Liver (tissue), 8 donors: ENCODE measurements at regions not wholly inside any gene's neighbourhood (a gene's known extent, or its start where the extent isn't known, plus 50 kb on each side); places are given as distances from the start of the nearest gene placed in this dataset.

Experiments used
- DNase-seq: peaks from one replicate; pipeline ENCODE4 v3.0.0-alpha.2; 2017; ENCODE audit warnings: low spot score
- H3K27ac ChIP-seq, 2 donors: one replicate each; pipeline ENCODE4 v1.7.0; 2013; ENCODE audit warnings: inconsistent platforms in 2 of 2, low read length in 2 of 2, control low read depth in 1 of 2, low read depth in 1 of 2, mild to moderate bottlenecking in 1 of 2
- H3K27me3 ChIP-seq, 4 donors: one replicate each; pipeline versions ENCODE4 v1.6.1 to v1.7.0; 2013; ENCODE audit warnings: low read length in 3 of 4, inconsistent platforms in 1 of 4, mild to moderate bottlenecking in 1 of 4, moderate library complexity in 1 of 4; ENCODE audit not compliant: control insufficient read depth in 4 of 4, insufficient read depth in 4 of 4
- H3K36me3 ChIP-seq, 4 donors: one replicate each; pipeline versions ENCODE4 v1.6.1 to v1.7.0; 2013; ENCODE audit warnings: low read length in 3 of 4, mild to moderate bottlenecking in 3 of 4, low read depth in 1 of 4, moderate library complexity in 1 of 4; ENCODE audit not compliant: control insufficient read depth in 4 of 4, insufficient read depth in 3 of 4
- H3K4me1 ChIP-seq, 4 donors: one replicate each; pipeline versions ENCODE4 v1.6.1 to v1.7.0; 2013; ENCODE audit warnings: low read length in 3 of 4, mild to moderate bottlenecking in 3 of 4, moderate library complexity in 1 of 4; ENCODE audit not compliant: control insufficient read depth in 4 of 4, insufficient read depth in 4 of 4
- H3K4me3 ChIP-seq, 3 donors: one replicate each; pipeline versions ENCODE4 v1.6.1 to v1.7.0; 2013; ENCODE audit warnings: low read length in 3 of 3, control low read depth in 1 of 3, low read depth in 1 of 3, mild to moderate bottlenecking in 1 of 3
- H3K9ac ChIP-seq, 2 donors: one replicate each; pipeline ENCODE4 v1.7.0; 2013; ENCODE audit warnings: low read length in 2 of 2, mild to moderate bottlenecking in 2 of 2, moderate library complexity in 2 of 2, control low read depth in 1 of 2, low read depth in 1 of 2
- H3K9me3 ChIP-seq, 4 donors: one replicate each; pipeline versions ENCODE4 v1.6.1 to v1.7.0; 2013; ENCODE audit warnings: low read length in 3 of 4; ENCODE audit not compliant: control insufficient read depth in 4 of 4
- ATF3 ChIP-seq: IDR thresholded peaks from 2 replicates; pipeline ENCODE4 v1.6.1; 2016; ENCODE audit warnings: antibody characterized with exemption
- CTCF ChIP-seq: fragments of 150-350 bp; IDR thresholded peaks from 2 replicates; pipeline ENCODE4 v1.5.1; 2017; ENCODE audit warnings: improper control_type of control experiment, low read depth, low read length; ENCODE audit not compliant: missing input control
- EGR1 ChIP-seq, 2 donors: IDR thresholded peaks; 2 replicates each; pipeline ENCODE4 v1.6.1; 2016 to 2018; ENCODE audit warnings: antibody characterized with exemption in 2 of 2, low read depth in 2 of 2
- FOXA1 ChIP-seq: IDR thresholded peaks from 2 replicates; pipeline ENCODE4 v1.6.1; 2016; ENCODE audit warnings: antibody characterized with exemption
- FOXA2 ChIP-seq: IDR thresholded peaks from 2 replicates; pipeline ENCODE4 v1.6.1; 2016; ENCODE audit warnings: antibody characterized with exemption
- GABPA ChIP-seq, 2 donors: IDR thresholded peaks in 1 of 2; conservative IDR thresholded peaks in 1 of 2; 2 replicates each; pipeline ENCODE4 v1.6.1; 2016; ENCODE audit warnings: antibody characterized with exemption in 2 of 2, mild to moderate bottlenecking in 1 of 2, moderate library complexity in 1 of 2
- HNF4A ChIP-seq, 2 donors: conservative IDR thresholded peaks; 2 replicates each; pipeline ENCODE4 v1.6.1; 2016; ENCODE audit warnings: antibody characterized with exemption in 2 of 2, mild to moderate bottlenecking in 2 of 2
- HNF4G ChIP-seq: IDR thresholded peaks from 2 replicates; pipeline ENCODE4 v1.6.1; 2016; ENCODE audit warnings: antibody characterized with exemption
- JUND ChIP-seq, 2 donors: IDR thresholded peaks; 2 replicates each; pipeline ENCODE4 v1.6.1; 2016; ENCODE audit warnings: antibody characterized with exemption in 2 of 2
- MAX ChIP-seq: IDR thresholded peaks from 2 replicates; pipeline ENCODE4 v1.6.1; 2016; ENCODE audit warnings: antibody characterized with exemption
- NR2F2 ChIP-seq: IDR thresholded peaks from 2 replicates; pipeline ENCODE4 v1.6.1; 2016; ENCODE audit warnings: antibody characterized with exemption
- RAD21 ChIP-seq, 2 donors: IDR thresholded peaks; 2 replicates each; pipeline ENCODE4 v1.6.1; 2016; ENCODE audit warnings: antibody characterized with exemption in 2 of 2, mild to moderate bottlenecking in 2 of 2
- RXRA ChIP-seq, 2 donors: IDR thresholded peaks; 2 replicates each; pipeline ENCODE4 v1.6.1; 2017 to 2018; ENCODE audit warnings: antibody characterized with exemption in 2 of 2, mild to moderate bottlenecking in 1 of 2
- SP1 ChIP-seq: IDR thresholded peaks from 2 replicates; pipeline ENCODE4 v1.6.1; 2018; ENCODE audit warnings: antibody characterized with exemption, mild to moderate bottlenecking
- TAF1 ChIP-seq: conservative IDR thresholded peaks from 2 replicates; pipeline ENCODE4 v1.6.1; 2016; ENCODE audit warnings: antibody characterized with exemption, mild to moderate bottlenecking
- YY1 ChIP-seq: IDR thresholded peaks from 2 replicates; pipeline ENCODE4 v1.6.1; 2016; ENCODE audit warnings: antibody characterized with exemption, mild to moderate bottlenecking
- WGBS: extraction: QIAGEN DNeasy Blood & Tissue Kit; methylation state at CpG from one replicate; pipeline ENCODE4 v1.1.7; 2013; 5-methylcytosine and 5-hydroxymethylcytosine counted together
- TF ChIP-seq, protein P1 (sequence below): IDR thresholded peaks from 2 replicates; pipeline ENCODE4 v1.6.1; 2016; ENCODE audit warnings: antibody characterized with exemption
- TF ChIP-seq, protein P2 (sequence below): IDR thresholded peaks from 2 replicates; pipeline ENCODE4 v1.6.1; 2016; ENCODE audit warnings: antibody characterized with exemption, mild to moderate bottlenecking
- donor health status: healthy.
- donor health status: healthy.
- donor health status: healthy.
- donor health status: healthy.
- donor health status: healthy.

GRCh38 chr1:208302699-208303238, 58.6 kb upstream of the PLXNA2 start:
- H3K36me3 ChIP-seq, result no peaks in the 10 kb centered on the region
- no peak overlapping the region for H3K9ac ChIP-seq
- no peak overlapping the region for H3K4me3 ChIP-seq
- H3K27me3 ChIP-seq, result no peaks in the 10 kb centered on the region
- DNase-seq, result no peak
- 95% methylated on average over 4 of the region's 4 CpGs for WGBS
- peaks cover 0 to 8% (median 7%) of the 10 kb centered on the region in 4 donors for H3K4me1 ChIP-seq
- H3K9me3 ChIP-seq, result no peaks in the 10 kb centered on the region
- TF ChIP-seq SP1, result no peak
- TF ChIP-seq HNF4A (conservative IDR thresholded peaks at IDR 0.05), result no peak
- TF ChIP-seq ATF3, result no peak
- no peak for TF ChIP-seq JUND (IDR thresholded peaks at IDR 0.05)
- TF ChIP-seq TAF1, result no peak
- no peak for TF ChIP-seq NR2F2
- TF ChIP-seq FOXA1, result no peak
- TF ChIP-seq RXRA (IDR thresholded peaks at IDR 0.05), result no peak
- TF ChIP-seq, protein P1, sequence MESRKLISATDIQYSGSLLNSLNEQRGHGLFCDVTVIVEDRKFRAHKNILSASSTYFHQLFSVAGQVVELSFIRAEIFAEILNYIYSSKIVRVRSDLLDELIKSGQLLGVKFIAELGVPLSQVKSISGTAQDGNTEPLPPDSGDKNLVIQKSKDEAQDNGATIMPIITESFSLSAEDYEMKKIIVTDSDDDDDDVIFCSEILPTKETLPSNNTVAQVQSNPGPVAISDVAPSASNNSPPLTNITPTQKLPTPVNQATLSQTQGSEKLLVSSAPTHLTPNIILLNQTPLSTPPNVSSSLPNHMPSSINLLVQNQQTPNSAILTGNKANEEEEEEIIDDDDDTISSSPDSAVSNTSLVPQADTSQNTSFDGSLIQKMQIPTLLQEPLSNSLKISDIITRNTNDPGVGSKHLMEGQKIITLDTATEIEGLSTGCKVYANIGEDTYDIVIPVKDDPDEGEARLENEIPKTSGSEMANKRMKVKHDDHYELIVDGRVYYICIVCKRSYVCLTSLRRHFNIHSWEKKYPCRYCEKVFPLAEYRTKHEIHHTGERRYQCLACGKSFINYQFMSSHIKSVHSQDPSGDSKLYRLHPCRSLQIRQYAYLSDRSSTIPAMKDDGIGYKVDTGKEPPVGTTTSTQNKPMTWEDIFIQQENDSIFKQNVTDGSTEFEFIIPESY, result no peak
- no peak for TF ChIP-seq EGR1 (IDR thresholded peaks at IDR 0.05; ENCODE audit: low read depth in 2 of 2)
- no peak for TF ChIP-seq MAX
- TF ChIP-seq CTCF, result no peak
- TF ChIP-seq FOXA2, result no peak
- TF ChIP-seq GABPA (IDR thresholded peaks at IDR 0.05 in 1 of 2, conservative IDR thresholded peaks at IDR 0.05 in 1 of 2), result no peak
- TF ChIP-seq YY1, result no peak
- TF ChIP-seq, protein P2, sequence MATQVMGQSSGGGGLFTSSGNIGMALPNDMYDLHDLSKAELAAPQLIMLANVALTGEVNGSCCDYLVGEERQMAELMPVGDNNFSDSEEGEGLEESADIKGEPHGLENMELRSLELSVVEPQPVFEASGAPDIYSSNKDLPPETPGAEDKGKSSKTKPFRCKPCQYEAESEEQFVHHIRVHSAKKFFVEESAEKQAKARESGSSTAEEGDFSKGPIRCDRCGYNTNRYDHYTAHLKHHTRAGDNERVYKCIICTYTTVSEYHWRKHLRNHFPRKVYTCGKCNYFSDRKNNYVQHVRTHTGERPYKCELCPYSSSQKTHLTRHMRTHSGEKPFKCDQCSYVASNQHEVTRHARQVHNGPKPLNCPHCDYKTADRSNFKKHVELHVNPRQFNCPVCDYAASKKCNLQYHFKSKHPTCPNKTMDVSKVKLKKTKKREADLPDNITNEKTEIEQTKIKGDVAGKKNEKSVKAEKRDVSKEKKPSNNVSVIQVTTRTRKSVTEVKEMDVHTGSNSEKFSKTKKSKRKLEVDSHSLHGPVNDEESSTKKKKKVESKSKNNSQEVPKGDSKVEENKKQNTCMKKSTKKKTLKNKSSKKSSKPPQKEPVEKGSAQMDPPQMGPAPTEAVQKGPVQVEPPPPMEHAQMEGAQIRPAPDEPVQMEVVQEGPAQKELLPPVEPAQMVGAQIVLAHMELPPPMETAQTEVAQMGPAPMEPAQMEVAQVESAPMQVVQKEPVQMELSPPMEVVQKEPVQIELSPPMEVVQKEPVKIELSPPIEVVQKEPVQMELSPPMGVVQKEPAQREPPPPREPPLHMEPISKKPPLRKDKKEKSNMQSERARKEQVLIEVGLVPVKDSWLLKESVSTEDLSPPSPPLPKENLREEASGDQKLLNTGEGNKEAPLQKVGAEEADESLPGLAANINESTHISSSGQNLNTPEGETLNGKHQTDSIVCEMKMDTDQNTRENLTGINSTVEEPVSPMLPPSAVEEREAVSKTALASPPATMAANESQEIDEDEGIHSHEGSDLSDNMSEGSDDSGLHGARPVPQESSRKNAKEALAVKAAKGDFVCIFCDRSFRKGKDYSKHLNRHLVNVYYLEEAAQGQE, result no peak
- TF ChIP-seq HNF4G, result no peak
- TF ChIP-seq RAD21 (IDR thresholded peaks at IDR 0.05), result no peak
- no peak overlapping the region for H3K27ac ChIP-seq
